HepG2 (cell line): ENCODE measurements at regions not wholly inside any gene's neighbourhood (a gene's known extent, or its start where the extent isn't known, plus 50 kb on each side); places are given as distances from the start of the nearest gene placed in this dataset.

Experiments
- CEBPG ChIP-seq: IDR thresholded peaks from 2 replicates; pipeline ENCODE4 v1.6.1; 2016
- DPF2 ChIP-seq: sonication (generic); formaldehyde crosslinking; IDR thresholded peaks from 2 replicates; pipeline ENCODE4 v1.4.0; 2020; ENCODE audit warnings: mild to moderate bottlenecking, low read depth, missing genetic modification reagents, borderline replicate concordance
- FOXA1 ChIP-seq, 2 experiments: fragments of 450-650 bp in 1 of 2; sonication (generic) in 1 of 2; formaldehyde crosslinking in 1 of 2; IDR thresholded peaks; 2 replicates each; pipeline versions ENCODE4 v1.4.0 to v1.6.1; 2016 to 2020; ENCODE audit warnings: missing genetic modification reagents in 1 of 2
- GLMP ChIP-seq: sonication (generic); formaldehyde crosslinking; IDR thresholded peaks from 2 replicates; pipeline ENCODE4 v1.9.0; 2021; ENCODE audit warnings: missing genetic modification reagents, mild to moderate bottlenecking, borderline replicate concordance
- HMG20A ChIP-seq: IDR thresholded peaks from 2 replicates; pipeline ENCODE4 v1.6.1; 2016; ENCODE audit warnings: borderline replicate concordance
- ISL2 ChIP-seq: sonication (generic); formaldehyde crosslinking; IDR thresholded peaks from 2 replicates; pipeline ENCODE4 v1.5.0; 2020; ENCODE audit warnings: missing genetic modification reagents
- ISX ChIP-seq: sonication (generic); formaldehyde crosslinking; conservative IDR thresholded peaks from 2 replicates; pipeline ENCODE4 v1.5.0; 2020; ENCODE audit warnings: missing genetic modification reagents
- MYNN ChIP-seq: sonication (generic); formaldehyde crosslinking; IDR thresholded peaks from 2 replicates; pipeline ENCODE4 v1.4.0; 2020; ENCODE audit warnings: mild to moderate bottlenecking, low read depth, missing genetic modification reagents
- NR2F1 ChIP-seq, 2 experiments: fragments of 450-650 bp in 1 of 2; formaldehyde crosslinking in 1 of 2; IDR thresholded peaks; 2 replicates each; pipeline versions ENCODE4 v1.5.0 to v1.6.1; 2016 to 2020; ENCODE audit warnings: mild to moderate bottlenecking in 1 of 2, missing compliant biosample characterization in 1 of 2, missing genetic modification reagents in 1 of 2, moderate library complexity in 1 of 2
- NR2F6 ChIP-seq, 2 experiments: IDR thresholded peaks; 2 replicates each; pipeline ENCODE4 v1.6.1; 2016; ENCODE audit warnings: antibody characterized with exemption in 1 of 2, mild to moderate bottlenecking in 1 of 2
- POGZ ChIP-seq: sonication (generic); formaldehyde crosslinking; IDR thresholded peaks from 2 replicates; pipeline ENCODE4 v1.4.0; 2020; ENCODE audit warnings: mild to moderate bottlenecking, missing genetic modification reagents
- SOX13 ChIP-seq, 3 experiments: fragments of 450-650 bp in 1 of 3; sonication (generic) in 1 of 3; formaldehyde crosslinking in 1 of 3; IDR thresholded peaks in 2 of 3; conservative IDR thresholded peaks in 1 of 3; 2 replicates each; pipeline versions ENCODE4 v1.5.0 to v1.6.1; 2016 to 2020; ENCODE audit warnings: antibody characterized with exemption in 1 of 3, mild to moderate bottlenecking in 1 of 3, missing compliant biosample characterization in 1 of 3, missing genetic modification reagents in 1 of 3, moderate library complexity in 1 of 3
- SUZ12 ChIP-seq: fragments of 150-350 bp; IDR thresholded peaks from 2 replicates; pipeline ENCODE4 v1.6.1; 2014; ENCODE audit warnings: low read depth, low read length
- ZNF607 ChIP-seq: sonication (generic); formaldehyde crosslinking; IDR thresholded peaks from 2 replicates; pipeline ENCODE4 v1.5.1; 2020; ENCODE audit warnings: missing genetic modification reagents, mild to moderate bottlenecking, borderline replicate concordance
- TF ChIP-seq, protein P1 (sequence below): sonication (generic); formaldehyde crosslinking; IDR thresholded peaks from 2 replicates; pipeline ENCODE4 v1.4.0; 2020; ENCODE audit warnings: mild to moderate bottlenecking, missing genetic modification reagents, borderline replicate concordance
- TF ChIP-seq, protein P2 (sequence below): sonication (generic); formaldehyde crosslinking; conservative IDR thresholded peaks from 2 replicates; pipeline ENCODE4 v1.4.0; 2020; ENCODE audit warnings: mild to moderate bottlenecking, missing genetic modification reagents, moderate library complexity

DNA sequence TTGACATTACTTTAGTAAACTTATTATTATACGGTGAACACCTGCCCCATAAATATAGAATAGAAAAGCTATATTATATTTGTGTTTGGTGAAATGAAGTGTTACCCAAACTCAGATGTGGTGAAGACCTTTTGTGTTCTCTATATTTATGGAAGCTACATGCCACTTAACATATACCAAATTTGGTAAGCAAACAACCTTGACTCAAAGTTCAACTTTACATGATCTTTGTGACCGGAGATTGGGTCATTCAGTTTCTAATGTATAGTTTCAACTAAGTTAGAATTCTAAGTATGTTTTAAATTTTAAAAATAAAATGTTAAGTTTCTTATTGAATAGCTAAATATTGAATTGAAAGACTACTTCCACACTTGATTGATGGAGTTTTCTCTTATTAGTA lies 288.6 kb upstream of the SEMA3D start (continued):
- TF ChIP-seq GLMP (CRISPR knock-in tag) (no peak), CEBPG (CRISPR knock-in tag) (peak; percentile 23; the same call in 1 of the 2 replicates), ISL2 (CRISPR knock-in tag) (peak; percentile 41; the same call in 1 of the 2 replicates), POGZ (CRISPR knock-in tag) (0 out of 2 replicates have a peak, but pooled peaks have one; percentile 15), SOX13 (IDR thresholded peaks at IDR 0.05) (no peak), SOX13 (CRISPR knock-in tag; conservative IDR thresholded peaks at IDR 0.05 in 1 of 2, IDR thresholded peaks at IDR 0.05 in 1 of 2) (peak in 1 of 2 experiments; percentile 34; a peak in 1 of 4 replicates), ISX (CRISPR knock-in tag) (no peak), MYNN (CRISPR knock-in tag) (no peak), NR2F6 (IDR thresholded peaks at IDR 0.05) (0 out of 2 replicates have a peak, but pooled peaks have one; percentile 12), NR2F6 (CRISPR knock-in tag; IDR thresholded peaks at IDR 0.05) (no peak), FOXA1 (IDR thresholded peaks at IDR 0.05) (no peak), FOXA1 (CRISPR knock-in tag; IDR thresholded peaks at IDR 0.05) (0 out of 2 replicates have a peak, but pooled peaks have one; percentile 27), SUZ12 (no peak), ZNF607 (no peak), HMG20A (CRISPR knock-in tag) (peak; percentile 46; the same call in 1 of the 2 replicates), DPF2 (CRISPR knock-in tag) (no peak), NR2F1 (CRISPR knock-in tag; IDR thresholded peaks at IDR 0.05) (no peak)
- TF ChIP-seq, protein P1, sequence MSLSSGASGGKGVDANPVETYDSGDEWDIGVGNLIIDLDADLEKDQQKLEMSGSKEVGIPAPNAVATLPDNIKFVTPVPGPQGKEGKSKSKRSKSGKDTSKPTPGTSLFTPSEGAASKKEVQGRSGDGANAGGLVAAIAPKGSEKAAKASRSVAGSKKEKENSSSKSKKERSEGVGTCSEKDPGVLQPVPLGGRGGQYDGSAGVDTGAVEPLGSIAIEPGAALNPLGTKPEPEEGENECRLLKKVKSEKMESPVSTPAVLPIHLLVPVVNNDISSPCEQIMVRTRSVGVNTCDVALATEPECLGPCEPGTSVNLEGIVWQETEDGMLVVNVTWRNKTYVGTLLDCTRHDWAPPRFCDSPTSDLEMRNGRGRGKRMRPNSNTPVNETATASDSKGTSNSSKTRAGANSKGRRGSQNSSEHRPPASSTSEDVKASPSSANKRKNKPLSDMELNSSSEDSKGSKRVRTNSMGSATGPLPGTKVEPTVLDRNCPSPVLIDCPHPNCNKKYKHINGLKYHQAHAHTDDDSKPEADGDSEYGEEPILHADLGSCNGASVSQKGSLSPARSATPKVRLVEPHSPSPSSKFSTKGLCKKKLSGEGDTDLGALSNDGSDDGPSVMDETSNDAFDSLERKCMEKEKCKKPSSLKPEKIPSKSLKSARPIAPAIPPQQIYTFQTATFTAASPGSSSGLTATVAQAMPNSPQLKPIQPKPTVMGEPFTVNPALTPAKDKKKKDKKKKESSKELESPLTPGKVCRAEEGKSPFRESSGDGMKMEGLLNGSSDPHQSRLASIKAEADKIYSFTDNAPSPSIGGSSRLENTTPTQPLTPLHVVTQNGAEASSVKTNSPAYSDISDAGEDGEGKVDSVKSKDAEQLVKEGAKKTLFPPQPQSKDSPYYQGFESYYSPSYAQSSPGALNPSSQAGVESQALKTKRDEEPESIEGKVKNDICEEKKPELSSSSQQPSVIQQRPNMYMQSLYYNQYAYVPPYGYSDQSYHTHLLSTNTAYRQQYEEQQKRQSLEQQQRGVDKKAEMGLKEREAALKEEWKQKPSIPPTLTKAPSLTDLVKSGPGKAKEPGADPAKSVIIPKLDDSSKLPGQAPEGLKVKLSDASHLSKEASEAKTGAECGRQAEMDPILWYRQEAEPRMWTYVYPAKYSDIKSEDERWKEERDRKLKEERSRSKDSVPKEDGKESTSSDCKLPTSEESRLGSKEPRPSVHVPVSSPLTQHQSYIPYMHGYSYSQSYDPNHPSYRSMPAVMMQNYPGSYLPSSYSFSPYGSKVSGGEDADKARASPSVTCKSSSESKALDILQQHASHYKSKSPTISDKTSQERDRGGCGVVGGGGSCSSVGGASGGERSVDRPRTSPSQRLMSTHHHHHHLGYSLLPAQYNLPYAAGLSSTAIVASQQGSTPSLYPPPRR, result 0 out of 2 replicates have a peak, but pooled peaks have one; percentile 35
- TF ChIP-seq, protein P2, sequence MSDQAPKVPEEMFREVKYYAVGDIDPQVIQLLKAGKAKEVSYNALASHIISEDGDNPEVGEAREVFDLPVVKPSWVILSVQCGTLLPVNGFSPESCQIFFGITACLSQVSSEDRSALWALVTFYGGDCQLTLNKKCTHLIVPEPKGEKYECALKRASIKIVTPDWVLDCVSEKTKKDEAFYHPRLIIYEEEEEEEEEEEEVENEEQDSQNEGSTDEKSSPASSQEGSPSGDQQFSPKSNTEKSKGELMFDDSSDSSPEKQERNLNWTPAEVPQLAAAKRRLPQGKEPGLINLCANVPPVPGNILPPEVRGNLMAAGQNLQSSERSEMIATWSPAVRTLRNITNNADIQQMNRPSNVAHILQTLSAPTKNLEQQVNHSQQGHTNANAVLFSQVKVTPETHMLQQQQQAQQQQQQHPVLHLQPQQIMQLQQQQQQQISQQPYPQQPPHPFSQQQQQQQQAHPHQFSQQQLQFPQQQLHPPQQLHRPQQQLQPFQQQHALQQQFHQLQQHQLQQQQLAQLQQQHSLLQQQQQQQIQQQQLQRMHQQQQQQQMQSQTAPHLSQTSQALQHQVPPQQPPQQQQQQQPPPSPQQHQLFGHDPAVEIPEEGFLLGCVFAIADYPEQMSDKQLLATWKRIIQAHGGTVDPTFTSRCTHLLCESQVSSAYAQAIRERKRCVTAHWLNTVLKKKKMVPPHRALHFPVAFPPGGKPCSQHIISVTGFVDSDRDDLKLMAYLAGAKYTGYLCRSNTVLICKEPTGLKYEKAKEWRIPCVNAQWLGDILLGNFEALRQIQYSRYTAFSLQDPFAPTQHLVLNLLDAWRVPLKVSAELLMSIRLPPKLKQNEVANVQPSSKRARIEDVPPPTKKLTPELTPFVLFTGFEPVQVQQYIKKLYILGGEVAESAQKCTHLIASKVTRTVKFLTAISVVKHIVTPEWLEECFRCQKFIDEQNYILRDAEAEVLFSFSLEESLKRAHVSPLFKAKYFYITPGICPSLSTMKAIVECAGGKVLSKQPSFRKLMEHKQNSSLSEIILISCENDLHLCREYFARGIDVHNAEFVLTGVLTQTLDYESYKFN (CRISPR knock-in tag), result peak; percentile 68
